BJ (cell line): ENCODE measurements at regions not wholly inside any gene's neighbourhood (a gene's known extent, or its start where the extent isn't known, plus 50 kb on each side); places are given as distances from the start of the nearest gene placed in this dataset.

Source experiments
- CTCF ChIA-PET: fragments of 350-600 bp; formaldehyde crosslinking; extraction: SDS; loops from one replicate; lab custom pipeline; 2021; ENCODE audit warnings: antibody characterized with exemption, inconsistent platforms; lab: Yijun Ruan, JAX
- POLR2A ChIA-PET: fragments of 300-600 bp; sonication (Branson Sonifier 250); formaldehyde crosslinking; extraction: SDS; loops from one replicate; lab custom pipeline; 2021; ENCODE audit warnings: antibody characterized with exemption; lab: Charles Lee
- DNase-seq: peaks from one replicate; pipeline ENCODE4 v3.0.0-alpha.2; 2011; ENCODE audit warnings: low read depth
- H3K27me3 ChIP-seq: 2 replicates; pipeline ENCODE4 v1.6.0; 2011; ENCODE audit warnings: low read length; ENCODE audit not compliant: control insufficient read depth, insufficient read depth
- H3K36me3 ChIP-seq: 2 replicates; pipeline ENCODE4 v1.5.1; 2011; ENCODE audit warnings: low read length; ENCODE audit not compliant: control insufficient read depth, insufficient read depth
- H3K4me3 ChIP-seq: 2 replicates; pipeline ENCODE4 v1.5.1; 2011; ENCODE audit warnings: low read depth, mild to moderate bottlenecking, control low read depth, low read length
- CTCF ChIP-seq: IDR thresholded peaks from 2 replicates; pipeline ENCODE4 v1.5.1; 2011; ENCODE audit warnings: low read depth, mild to moderate bottlenecking, control low read depth, inconsistent platforms, low read length, moderate library complexity; ENCODE audit not compliant: insufficient read depth

DNA sequence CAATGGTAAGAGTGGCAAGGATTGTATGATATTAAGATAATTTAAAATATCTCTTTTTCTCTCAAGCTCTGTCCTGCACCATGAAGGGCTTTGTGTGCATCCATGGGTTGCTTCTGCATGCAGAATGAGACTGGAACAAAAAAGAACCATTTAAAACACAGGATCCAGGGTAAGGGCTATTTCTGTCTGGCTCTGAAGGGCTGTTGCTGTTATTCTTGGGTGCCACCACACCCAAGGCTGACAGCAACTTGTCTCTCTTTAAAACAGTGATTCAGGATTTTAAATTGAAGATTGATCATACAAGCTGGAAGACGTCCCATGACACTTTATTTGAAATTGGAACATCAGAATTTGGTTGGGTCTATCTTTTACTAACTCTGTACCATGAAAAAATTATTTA is 268.8 kb upstream of the CNTN3 start:
- no peak for TF ChIP-seq CTCF
- DNase-seq = no peak
- no peak overlapping the region for H3K4me3 ChIP-seq
- H3K27me3 ChIP-seq = no peaks in the 10 kb centered on the region
- H3K36me3 ChIP-seq = no peaks in the 10 kb centered on the region
- ChIA-PET CTCF (interaction anchor here (0.7 to 2.3 kb wide), 5 partner anchors 17 to 1016 kb away, joined by 3 to 6 read pairs (median 3); no protein-coding TSS in a partner anchor), POLR2A (no interaction called here)

- Histone ChIP-seq H3K27me3 (no peaks in the 10 kb centered on the region), H3K36me3 (no peaks in the 10 kb centered on the region), H3K4me3 (no peak overlapping the region)
- POLR2A ChIA-PET = no interaction called here
- no peak for TF ChIP-seq CTCF
- no peak for DNase-seq
- CTCF ChIA-PET = no interaction called here
Observed at GRCh38 chr3:74880237-74880636, 265.8 kb upstream of the CNTN3 start.

DNA sequence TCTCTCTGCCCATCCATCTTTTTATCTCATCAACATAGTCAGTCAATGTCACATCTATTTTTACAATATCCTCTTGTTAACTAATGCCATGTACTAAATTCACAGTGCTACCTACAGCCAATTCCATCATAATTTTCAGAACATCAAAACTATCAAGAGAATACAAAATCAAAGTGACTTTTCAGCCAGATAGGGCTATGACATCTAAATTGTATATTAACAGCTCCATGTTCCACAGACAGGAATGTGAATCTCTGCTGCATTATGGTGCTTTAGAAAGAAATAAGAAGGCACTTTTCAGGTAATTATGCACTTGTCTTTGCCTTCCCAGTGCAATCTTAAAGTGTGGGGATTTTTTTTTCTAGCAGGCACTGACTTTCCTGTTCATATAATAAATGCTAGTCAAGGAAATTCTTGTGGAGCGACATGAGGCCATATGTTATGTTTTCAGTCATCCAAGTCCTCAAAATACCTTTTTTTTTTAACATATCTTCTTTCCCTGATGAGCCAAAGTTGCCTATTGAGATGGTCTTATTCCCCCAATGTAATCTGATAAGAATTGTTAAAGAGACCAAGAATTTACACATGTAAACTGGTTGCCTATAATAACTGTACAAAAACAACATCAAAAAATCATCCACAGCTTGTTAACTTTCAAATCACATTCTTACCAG is 252.0 kb upstream of the CNTN3 start:
- no peaks in the 10 kb centered on the region for H3K36me3 ChIP-seq
- TF ChIP-seq CTCF = no peak
- POLR2A ChIA-PET = no interaction called here
- H3K27me3 ChIP-seq = no peaks in the 10 kb centered on the region
- CTCF ChIA-PET = no interaction called here
- no peak for DNase-seq
- no peak overlapping the region for H3K4me3 ChIP-seq

GRCh38 chr3:74862476-74862875 is 248.0 kb upstream of the CNTN3 start:
- Histone ChIP-seq H3K4me3 (no peak overlapping the region), H3K27me3 (no peaks in the 10 kb centered on the region), H3K36me3 (no peaks in the 10 kb centered on the region)
- ChIA-PET CTCF (no interaction called here), POLR2A (no interaction called here)
- no peak for TF ChIP-seq CTCF
- DNase-seq = no peak

GRCh38 chr3:74861211-74861610 is 246.8 kb upstream of the CNTN3 start:
- H3K27me3 ChIP-seq = no peaks in the 10 kb centered on the region
- ChIA-PET CTCF (no interaction called here), POLR2A (no interaction called here)
- no peak for DNase-seq
- no peaks in the 10 kb centered on the region for H3K36me3 ChIP-seq
- TF ChIP-seq CTCF = no peak
- no peak overlapping the region for H3K4me3 ChIP-seq
